Endothelial cell (in vitro differentiated cells): ENCODE measurements at regions not wholly inside any gene's neighbourhood (a gene's known extent, or its start where the extent isn't known, plus 50 kb on each side); places are given as distances from the start of the nearest gene placed in this dataset.

Experiments
- DNase-seq: peaks from one replicate; pipeline ENCODE4 v3.0.0; 2021; ENCODE audit warnings: low spot score
- H3K27ac Mint-ChIP-seq: one replicate; pipeline ENCODE4 v1.8.0; 2021; ENCODE audit warnings: mixed read lengths, inconsistent platforms; ENCODE audit not compliant: unreplicated experiment
- H3K27me3 Mint-ChIP-seq: one replicate; pipeline ENCODE4 v1.8.0; 2021; ENCODE audit warnings: mild to moderate bottlenecking, moderate library complexity, mixed read lengths, inconsistent platforms; ENCODE audit not compliant: unreplicated experiment
- H3K36me3 Mint-ChIP-seq: one replicate; pipeline ENCODE4 v1.8.0; 2021; ENCODE audit warnings: mild to moderate bottlenecking, low read depth, mixed read lengths, inconsistent platforms; ENCODE audit not compliant: unreplicated experiment
- H3K4me1 Mint-ChIP-seq: one replicate; pipeline ENCODE4 v1.8.0; 2021; ENCODE audit warnings: mild to moderate bottlenecking, mixed read lengths, inconsistent platforms; ENCODE audit not compliant: unreplicated experiment
- H3K4me3 Mint-ChIP-seq: one replicate; pipeline ENCODE4 v1.8.0; 2021; ENCODE audit warnings: mild to moderate bottlenecking, mixed read lengths, inconsistent platforms; ENCODE audit not compliant: unreplicated experiment
- H3K9me3 Mint-ChIP-seq: one replicate; pipeline ENCODE4 v1.8.0; 2021; ENCODE audit warnings: mixed read lengths, inconsistent platforms; ENCODE audit not compliant: unreplicated experiment
- CTCF ChIP-seq: fragments of 200-600 bp; sonication (generic); IDR thresholded peaks from one replicate; pipeline ENCODE4 v1.5.0; 2021; ENCODE audit warnings: antibody characterized with exemption; ENCODE audit not compliant: unreplicated experiment

GRCh38 chr9:738209-738915 lies 103.1 kb upstream of the DMRT1 start:
- H3K27me3 Mint-ChIP-seq = no peaks in the 10 kb centered on the region
- H3K36me3 Mint-ChIP-seq = peaks cover 21% of the 10 kb centered on the region
- no peaks in the 10 kb centered on the region for H3K4me1 Mint-ChIP-seq
- no peak overlapping the region for H3K27ac Mint-ChIP-seq
- H3K9me3 Mint-ChIP-seq = no peaks in the 10 kb centered on the region
- no peak for DNase-seq
- TF ChIP-seq CTCF = no peak
- H3K4me3 Mint-ChIP-seq = no peak overlapping the region

- H3K27ac Mint-ChIP-seq = no peak overlapping the region
- H3K36me3 Mint-ChIP-seq = peaks cover 22% of the 10 kb centered on the region
- H3K4me3 Mint-ChIP-seq = no peak overlapping the region
- TF ChIP-seq CTCF = no peak
- H3K4me1 Mint-ChIP-seq = no peaks in the 10 kb centered on the region
- no peak for DNase-seq
- H3K9me3 Mint-ChIP-seq = no peaks in the 10 kb centered on the region
- no peaks in the 10 kb centered on the region for H3K27me3 Mint-ChIP-seq
Observed at GRCh38 chr9:739362-739761, 102.1 kb upstream of the DMRT1 start.

- no peak overlapping the region for H3K27ac Mint-ChIP-seq
- H3K4me1 Mint-ChIP-seq = peaks cover 4% of the 10 kb centered on the region
- peaks cover 22% of the 10 kb centered on the region for H3K36me3 Mint-ChIP-seq
- H3K4me3 Mint-ChIP-seq = no peak overlapping the region
- no peaks in the 10 kb centered on the region for H3K9me3 Mint-ChIP-seq
- H3K27me3 Mint-ChIP-seq = no peaks in the 10 kb centered on the region
- DNase-seq = no peak
- TF ChIP-seq CTCF = no peak
Observed at GRCh38 chr9:740221-740620, 101.3 kb upstream of the DMRT1 start.

GRCh38 chr9:742104-742503 lies 99.4 kb upstream of the DMRT1 start:
- no peak overlapping the region for H3K27ac Mint-ChIP-seq
- H3K9me3 Mint-ChIP-seq = no peaks in the 10 kb centered on the region
- H3K36me3 Mint-ChIP-seq = peaks cover 27% of the 10 kb centered on the region
- peaks cover 6% of the 10 kb centered on the region for H3K4me1 Mint-ChIP-seq
- no peak for DNase-seq
- no peak for TF ChIP-seq CTCF
- no peak overlapping the region for H3K4me3 Mint-ChIP-seq
- peaks cover 1% of the 10 kb centered on the region for H3K27me3 Mint-ChIP-seq

- peaks cover 6% of the 10 kb centered on the region for H3K4me1 Mint-ChIP-seq
- TF ChIP-seq CTCF = no peak
- no peak overlapping the region for H3K27ac Mint-ChIP-seq
- H3K9me3 Mint-ChIP-seq = no peaks in the 10 kb centered on the region
- peaks cover 28% of the 10 kb centered on the region for H3K36me3 Mint-ChIP-seq
- no peak overlapping the region for H3K4me3 Mint-ChIP-seq
- DNase-seq = no peak
- H3K27me3 Mint-ChIP-seq = peaks cover 1% of the 10 kb centered on the region
Observed at GRCh38 chr9:742914-743589, 98.4 kb upstream of the DMRT1 start.
